Right atrium auricular region (tissue), 2 donors: ENCODE measurements at regions not wholly inside any gene's neighbourhood (a gene's known extent, or its start where the extent isn't known, plus 50 kb on each side); places are given as distances from the start of the nearest gene placed in this dataset.

Experiments
- DNase-seq: peaks from one replicate; pipeline ENCODE4 v3.0.0-alpha.2; 2019; ENCODE audit warnings: low spot score
- H3K27ac ChIP-seq, 2 donors: fragments of 200-600 bp; sonication (generic); 1 replicate in 1 of 2; 2 replicates in 1 of 2; pipeline ENCODE4 v1.5.1; 2016 to 2019
- H3K27me3 ChIP-seq, 2 donors: fragments of 200-600 bp; sonication (generic); one replicate each; pipeline versions ENCODE4 v1.5.1 to v1.6.0; 2017 to 2019
- H3K36me3 ChIP-seq: fragments of 200-600 bp; sonication (generic); one replicate; pipeline ENCODE4 v1.5.1; 2016
- H3K4me1 ChIP-seq, 2 donors: fragments of 200-600 bp; sonication (generic); one replicate each; pipeline versions ENCODE4 v1.5.1 to v1.6.0; 2017 to 2019
- H3K4me3 ChIP-seq, 2 donors: fragments of 200-600 bp; sonication (generic); 1 replicate in 1 of 2; 2 replicates in 1 of 2; pipeline ENCODE4 v1.5.1; 2017 to 2019; ENCODE audit warnings: mild to moderate bottlenecking in 1 of 2, moderate library complexity in 1 of 2
- H3K9me3 ChIP-seq, 2 donors: fragments of 200-600 bp; sonication (generic); one replicate each; pipeline ENCODE4 v1.5.1; 2019
- CTCF ChIP-seq, 2 donors: fragments of 200-600 bp; sonication (generic); IDR thresholded peaks; one replicate each; pipeline ENCODE4 v1.5.1; 2019; ENCODE audit warnings: antibody characterized with exemption in 2 of 2

- H3K27ac ChIP-seq: no peak overlapping the region
- no peak for TF ChIP-seq CTCF (IDR thresholded peaks at IDR 0.05)
- no peak for DNase-seq
- no peaks in the 10 kb centered on the region for H3K9me3 ChIP-seq
- H3K27me3 ChIP-seq: no peaks in the 10 kb centered on the region
- no peaks in the 10 kb centered on the region for H3K36me3 ChIP-seq
- H3K4me1 ChIP-seq: no peaks in the 10 kb centered on the region
- H3K4me3 ChIP-seq: no peak overlapping the region
These were observed 156.2 kb downstream of the PABPC4L start for GRCh38 chr4:134045411-134045810.

GRCh38 chr4:134043266-134043665 is 158.3 kb downstream of the PABPC4L start:
- no peak for TF ChIP-seq CTCF (IDR thresholded peaks at IDR 0.05)
- no peak overlapping the region for H3K27ac ChIP-seq
- no peaks in the 10 kb centered on the region for H3K27me3 ChIP-seq
- no peak overlapping the region for H3K4me3 ChIP-seq
- no peak for DNase-seq
- no peaks in the 10 kb centered on the region for H3K9me3 ChIP-seq
- H3K4me1 ChIP-seq: no peaks in the 10 kb centered on the region
- no peaks in the 10 kb centered on the region for H3K36me3 ChIP-seq

- Histone ChIP-seq H3K9me3 (no peaks in the 10 kb centered on the region), H3K27ac (no peak overlapping the region), H3K36me3 (no peaks in the 10 kb centered on the region), H3K27me3 (no peaks in the 10 kb centered on the region), H3K4me1 (no peaks in the 10 kb centered on the region), H3K4me3 (no peak overlapping the region)
- DNase-seq: no peak
- TF ChIP-seq CTCF (IDR thresholded peaks at IDR 0.05): no peak
These were observed 173.2 kb downstream of the PABPC4L start for GRCh38 chr4:134028421-134028820.

- Histone ChIP-seq H3K4me3 (no peak overlapping the region), H3K36me3 (no peaks in the 10 kb centered on the region), H3K4me1 (no peaks in the 10 kb centered on the region), H3K27me3 (no peaks in the 10 kb centered on the region), H3K27ac (no peak overlapping the region), H3K9me3 (no peaks in the 10 kb centered on the region)
- DNase-seq: no peak
- TF ChIP-seq CTCF (IDR thresholded peaks at IDR 0.05): no peak
These were observed 173.7 kb downstream of the PABPC4L start for GRCh38 chr4:134027931-134028330.

- no peaks in the 10 kb centered on the region for H3K9me3 ChIP-seq
- TF ChIP-seq CTCF (IDR thresholded peaks at IDR 0.05): no peak
- no peaks in the 10 kb centered on the region for H3K36me3 ChIP-seq
- H3K4me1 ChIP-seq: no peaks in the 10 kb centered on the region
- H3K27ac ChIP-seq: no peak overlapping the region
- no peak for DNase-seq
- H3K27me3 ChIP-seq: no peaks in the 10 kb centered on the region
- H3K4me3 ChIP-seq: no peak overlapping the region
These were observed 177.3 kb downstream of the PABPC4L start for GRCh38 chr4:134024251-134024650.

- no peak for TF ChIP-seq CTCF (IDR thresholded peaks at IDR 0.05)
- Histone ChIP-seq H3K27ac (no peak overlapping the region), H3K4me1 (no peaks in the 10 kb centered on the region), H3K27me3 (no peaks in the 10 kb centered on the region), H3K36me3 (no peaks in the 10 kb centered on the region), H3K4me3 (no peak overlapping the region), H3K9me3 (no peaks in the 10 kb centered on the region)
- no peak for DNase-seq
These were observed 181.9 kb downstream of the PABPC4L start for GRCh38 chr4:134019657-134020056.
